HG03354 (cell line): ENCODE measurements at regions not wholly inside any gene's neighbourhood (a gene's known extent, or its start where the extent isn't known, plus 50 kb on each side); places are given as distances from the start of the nearest gene placed in this dataset.
"Not testable (repeated sequence)": the region's sequence is repeated elsewhere in the genome, so short reads cannot be mapped to it uniquely, and the experiment has no call there.

Experiments
- ATAC-seq: cut with Tn5 transposase; IDR thresholded peaks from one replicate; pipeline ENCODE4 v1.9.1; 2021; ENCODE audit warnings: mild to moderate bottlenecking; ENCODE audit not compliant: unreplicated experiment, poor library complexity, severe bottlenecking

GRCh38 chr4:138864961-138865720, 150.4 kb upstream of the NOCT start:
- no peak for ATAC-seq

DNA sequence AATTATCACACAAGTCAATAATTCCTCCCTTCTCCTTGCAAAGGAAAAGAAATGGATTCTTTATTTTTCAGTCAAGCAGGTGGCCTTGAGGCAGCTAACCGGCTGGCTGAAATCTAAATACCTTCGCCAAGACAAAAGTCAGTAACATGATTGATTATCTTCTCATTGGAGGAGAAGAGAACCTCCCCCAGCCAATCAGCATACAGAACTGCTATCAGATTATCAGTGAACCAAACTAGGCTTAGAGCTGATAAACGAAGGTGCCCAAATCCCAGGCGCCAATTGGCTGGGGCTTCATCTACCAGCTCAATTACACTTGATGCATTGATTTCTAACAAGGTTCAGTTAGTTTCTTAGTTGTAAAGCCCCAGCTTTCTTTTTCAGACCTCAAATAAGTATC, 152.4 kb upstream of the NOCT start:
- ATAC-seq: no peak

- no peak for ATAC-seq
These were observed 154.4 kb upstream of the NOCT start for GRCh38 chr4:138861135-138861534.

DNA sequence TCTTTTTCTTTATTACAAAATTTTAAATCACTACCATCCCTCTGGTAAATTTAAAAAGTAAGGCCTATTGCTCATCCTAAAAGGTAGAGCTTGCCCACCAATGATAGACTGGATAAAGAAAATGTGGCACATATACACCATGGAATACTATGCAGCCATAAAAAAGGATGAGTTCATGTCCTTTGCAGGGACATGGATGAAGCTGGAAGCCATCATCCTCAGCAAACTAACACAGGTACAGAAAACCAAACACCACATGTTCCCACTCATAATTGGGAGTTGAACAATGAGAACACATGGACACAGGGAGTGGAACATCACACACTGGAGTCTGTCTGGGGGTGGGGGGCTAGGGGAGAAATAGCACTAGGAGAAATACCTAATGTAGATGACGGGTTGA, 155.2 kb upstream of the NOCT start:
- ATAC-seq: not testable (repeated sequence)

GRCh38 chr4:138859254-138859653, 156.3 kb upstream of the NOCT start:
- ATAC-seq: no peak

GRCh38 chr4:138858419-138858818, 157.2 kb upstream of the NOCT start:
- no peak for ATAC-seq

GRCh38 chr4:138857416-138857815, 158.2 kb upstream of the NOCT start:
- ATAC-seq: no peak

GRCh38 chr4:138852681-138853080, 162.9 kb upstream of the NOCT start:
- ATAC-seq: no peak

DNA sequence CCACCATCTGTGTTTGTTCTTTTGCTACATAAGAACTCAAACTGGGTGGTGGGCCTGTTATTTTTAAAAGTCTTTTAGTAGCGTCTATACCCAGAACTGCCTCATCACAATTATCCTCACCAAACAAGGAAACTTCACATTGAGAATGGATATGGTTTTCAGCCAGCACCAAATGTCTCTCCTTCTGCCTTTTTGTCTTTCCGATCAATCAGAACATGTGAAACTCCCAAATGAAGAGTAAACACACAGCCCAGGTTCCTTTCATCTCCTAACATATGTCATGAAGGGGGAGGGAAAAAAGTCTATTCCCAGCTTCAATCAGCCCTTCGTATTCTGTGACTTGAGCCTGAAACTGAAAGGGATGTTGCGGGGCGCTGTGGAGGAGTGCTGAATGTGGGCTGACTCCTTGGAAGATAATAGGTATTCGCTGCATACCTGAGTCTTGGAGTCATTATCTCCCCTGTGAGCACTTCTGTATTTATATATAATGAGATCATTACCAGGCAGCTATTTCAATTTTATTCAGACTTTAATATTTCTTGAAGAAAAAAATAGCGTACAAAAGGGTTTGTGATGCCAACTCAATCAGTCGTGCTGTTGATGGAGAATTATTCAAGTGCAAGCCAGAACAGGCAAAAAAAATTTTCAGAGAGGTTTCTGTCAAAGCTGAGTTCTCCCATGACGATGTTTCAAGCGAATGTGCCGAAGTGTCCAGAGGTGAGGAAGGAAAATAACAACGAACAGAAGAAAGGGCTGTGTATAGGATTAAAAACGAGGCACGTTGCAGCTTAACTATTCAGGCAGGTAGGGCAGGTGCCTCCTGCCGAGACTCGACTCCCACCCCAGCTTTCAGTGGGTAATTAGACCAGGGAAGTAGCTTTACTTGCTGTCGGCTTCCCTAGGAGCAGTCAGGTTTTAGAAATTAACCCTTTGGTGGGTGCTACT, 163.9 kb upstream of the NOCT start:
- no peak for ATAC-seq

GRCh38 chr4:138845664-138846063, 169.9 kb upstream of the NOCT start:
- no peak for ATAC-seq

- ATAC-seq: no peak
These were observed 170.5 kb upstream of the NOCT start for GRCh38 chr4:138845054-138845453.

DNA sequence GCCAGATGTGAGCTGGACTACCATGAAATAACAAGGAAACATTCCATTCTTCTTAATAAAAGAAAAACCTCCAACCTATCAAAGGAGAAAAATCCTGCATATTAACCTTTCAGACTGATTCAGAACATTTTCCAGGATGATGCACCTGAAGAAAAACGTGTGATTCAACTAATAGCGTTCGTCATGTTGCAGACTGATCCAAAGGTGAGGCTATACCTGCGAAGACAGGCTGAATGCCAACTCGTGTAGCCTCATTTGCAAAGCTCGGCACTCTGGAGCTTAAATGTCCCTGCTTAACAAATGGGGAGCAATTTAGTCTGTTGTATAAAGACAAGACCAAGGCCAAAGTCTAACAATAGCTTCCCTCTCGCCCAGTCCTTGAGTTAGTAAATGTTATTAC, 172.0 kb upstream of the NOCT start:
- ATAC-seq: no peak

DNA sequence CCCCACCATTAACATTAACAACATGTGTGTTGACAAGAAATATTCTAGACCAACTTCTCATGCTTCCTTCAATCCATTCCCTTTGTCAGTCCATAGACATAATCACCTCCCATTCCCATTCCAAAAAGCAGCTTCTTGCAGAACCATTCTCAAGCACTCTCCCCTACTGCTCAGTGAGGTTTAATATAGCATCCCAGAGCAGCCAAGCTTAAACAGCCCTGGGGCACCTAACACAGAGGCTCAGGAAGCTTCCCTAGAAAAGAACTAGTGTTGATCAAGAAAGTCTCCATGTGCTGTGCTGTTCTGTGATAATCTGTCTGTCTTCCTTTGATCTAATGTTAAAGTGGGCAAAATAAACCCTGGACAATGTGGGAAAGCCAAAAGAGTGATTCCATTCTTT, 174.2 kb upstream of the NOCT start:
- ATAC-seq: no peak

DNA sequence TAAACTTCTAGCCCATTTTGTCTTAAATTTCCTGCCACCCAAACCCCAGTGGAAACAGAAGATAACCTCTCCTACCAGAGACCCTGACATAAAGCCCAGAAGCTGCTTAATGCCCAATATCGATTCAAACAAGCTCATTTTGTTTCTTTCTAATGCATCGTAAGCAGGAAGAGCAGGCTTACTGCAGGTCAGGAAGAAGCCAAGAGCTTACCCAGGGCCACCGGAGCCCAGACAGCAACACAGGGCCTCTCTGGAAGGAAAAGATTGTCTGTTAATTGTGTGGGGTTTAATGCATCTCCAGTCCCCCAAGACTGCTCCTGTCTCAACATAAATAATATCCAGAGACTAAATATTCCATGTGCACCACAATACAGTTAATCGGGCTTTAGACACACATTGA, 177.3 kb upstream of the NOCT start:
- ATAC-seq: no peak

GRCh38 chr4:138835832-138836533, 179.6 kb upstream of the NOCT start:
- ATAC-seq: no peak

DNA sequence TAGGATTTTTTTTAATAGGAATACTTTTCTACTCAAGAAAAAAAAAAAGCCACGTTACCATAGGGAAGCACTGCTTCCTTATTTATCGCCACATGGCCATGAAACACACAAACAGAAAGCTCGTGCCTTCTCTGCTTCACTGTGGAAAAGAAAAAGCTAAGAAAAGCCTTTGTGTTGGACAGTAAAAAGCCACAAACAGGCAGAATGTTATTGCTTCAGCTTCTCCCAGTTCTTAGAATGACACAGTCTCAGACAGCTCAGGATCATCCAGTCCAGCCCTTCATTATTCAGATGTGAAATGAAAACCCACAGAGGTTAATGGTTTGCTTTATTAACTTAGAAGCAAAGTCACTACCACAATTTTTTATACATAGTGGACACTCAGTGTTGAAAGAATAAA, 181.6 kb upstream of the NOCT start:
- ATAC-seq: peak; percentile 77

DNA sequence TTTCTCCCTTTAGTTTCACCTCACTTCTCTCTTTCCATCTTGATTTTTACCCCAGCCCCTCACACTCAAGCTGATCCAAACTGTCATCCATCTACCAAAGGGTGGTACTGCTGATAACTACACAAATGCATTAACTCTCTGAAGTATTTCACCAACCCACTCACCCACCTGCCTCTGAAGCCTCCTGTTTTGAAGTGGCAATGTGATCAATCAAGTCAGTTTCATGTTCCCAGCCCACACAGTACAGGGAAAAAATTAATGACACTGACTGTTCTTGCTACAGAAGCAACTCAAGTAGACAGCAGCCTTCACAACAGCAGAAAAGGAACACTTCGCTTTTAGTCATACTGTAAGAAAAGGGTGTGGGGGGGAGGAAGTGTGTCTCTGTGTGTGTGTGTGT, 183.0 kb upstream of the NOCT start:
- ATAC-seq: no peak

- no peak for ATAC-seq
These were observed 183.6 kb upstream of the NOCT start for GRCh38 chr4:138831948-138832347.

GRCh38 chr4:138828926-138829325, 186.7 kb upstream of the NOCT start:
- ATAC-seq: no peak

GRCh38 chr4:138826754-138827153, 188.8 kb upstream of the NOCT start:
- ATAC-seq: no peak
